Loucy (cell line): ENCODE measurements at regions not wholly inside any gene's neighbourhood (a gene's known extent, or its start where the extent isn't known, plus 50 kb on each side); places are given as distances from the start of the nearest gene placed in this dataset.

Experiments
- CTCF ChIP-seq: fragments of 200-600 bp; sonication (generic); conservative IDR thresholded peaks from 2 replicates; pipeline ENCODE4 v1.5.1; 2014; ENCODE audit warnings: mild to moderate bottlenecking, antibody characterized with exemption, low read length
- EZH2phosphoT487 ChIP-seq: fragments of 200-600 bp; IDR thresholded peaks from 2 replicates; pipeline ENCODE4 v1.6.1; 2018; ENCODE audit warnings: antibody characterized with exemption, mild to moderate bottlenecking, moderate library complexity, borderline replicate concordance

- TF ChIP-seq CTCF (no peak), EZH2phosphoT487 (no peak)
These were observed 245.8 kb upstream of the EPHA4 start for GRCh38 chr2:221817878-221818277.
